NCI-H1105 (cell line): ENCODE measurements at regions not wholly inside any gene's neighbourhood (a gene's known extent, or its start where the extent isn't known, plus 50 kb on each side); places are given as distances from the start of the nearest gene placed in this dataset.
"Not testable (repeated sequence)": the region's sequence is repeated elsewhere in the genome, so short reads cannot be mapped to it uniquely, and the experiment has no call there.

ENCODE experiments used
- DNase-seq: peaks from one replicate; lab custom pipeline; 2025; lab: John Stamatoyannopoulos, UW

GRCh38 chr21:36247316-36248010 lies 72.5 kb upstream of the MORC3 start:
- DNase-seq: no peak

- no peak for DNase-seq
Observed at GRCh38 chr21:36249576-36250422, 70.2 kb upstream of the MORC3 start.

GRCh38 chr21:36250423-36251075 lies 69.4 kb upstream of the MORC3 start:
- DNase-seq: no peak

DNA sequence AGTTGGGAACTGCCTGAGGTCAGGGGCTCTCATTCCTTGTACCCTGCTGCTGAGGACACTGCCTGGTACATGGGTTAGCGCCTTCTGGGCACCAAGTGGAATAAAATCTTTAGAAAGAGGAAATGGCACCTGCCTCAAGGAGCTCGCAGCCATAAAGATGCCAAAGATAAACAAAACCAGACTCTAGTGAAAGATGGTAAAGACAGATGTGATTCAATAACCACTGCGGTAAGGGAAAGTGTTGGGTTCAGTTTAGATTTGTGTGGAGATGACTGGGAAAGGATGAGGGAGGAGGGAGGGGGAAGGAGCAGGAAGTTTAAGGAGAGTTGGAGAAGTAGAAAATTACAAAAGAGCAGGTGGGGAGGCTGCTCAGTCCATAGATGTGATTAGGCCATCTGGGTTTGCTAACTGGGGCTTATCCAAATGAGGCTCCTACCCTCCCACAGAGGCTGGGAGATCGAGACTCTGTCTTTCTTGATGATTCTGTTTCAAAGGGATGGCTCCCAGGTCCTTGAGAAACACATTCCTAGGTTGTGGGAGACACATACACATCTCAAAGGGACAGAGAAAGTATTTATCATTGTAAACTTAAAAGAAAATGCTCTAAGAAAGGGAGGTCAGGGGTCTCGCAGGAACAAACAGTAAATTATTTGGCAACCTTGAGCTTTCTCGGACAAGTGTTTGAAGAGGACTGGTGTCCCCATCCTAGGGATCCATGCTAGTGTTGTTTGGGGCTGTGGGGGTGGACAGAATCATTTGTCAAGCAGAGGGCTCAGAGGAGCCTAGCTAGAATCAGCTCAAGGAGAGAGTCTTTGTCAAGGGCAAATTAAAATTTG lies 65.7 kb upstream of the MORC3 start:
- DNase-seq: no peak

- no peak for DNase-seq
Observed at GRCh38 chr21:36255663-36256062, 64.3 kb upstream of the MORC3 start.

DNA sequence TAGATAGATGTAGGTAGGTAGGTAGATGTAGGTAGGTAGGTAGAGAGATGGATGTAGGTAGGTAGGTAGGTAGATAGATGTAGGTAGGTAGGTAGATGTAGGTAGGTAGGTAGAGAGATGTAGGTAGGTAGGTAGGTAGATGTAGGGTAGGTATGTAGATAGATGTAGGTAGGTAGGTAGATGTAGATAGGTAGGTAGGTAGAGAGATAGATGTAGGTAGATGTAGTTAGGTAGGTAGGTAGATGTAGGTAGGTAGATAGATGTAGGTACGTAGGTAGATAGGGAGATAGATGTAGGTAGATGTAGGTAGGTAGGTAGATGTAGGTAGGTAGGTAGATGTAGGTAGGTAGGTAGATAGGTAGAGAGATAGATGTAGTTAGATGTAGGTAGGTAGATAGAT lies 62.3 kb upstream of the MORC3 start:
- DNase-seq: no peak

DNA sequence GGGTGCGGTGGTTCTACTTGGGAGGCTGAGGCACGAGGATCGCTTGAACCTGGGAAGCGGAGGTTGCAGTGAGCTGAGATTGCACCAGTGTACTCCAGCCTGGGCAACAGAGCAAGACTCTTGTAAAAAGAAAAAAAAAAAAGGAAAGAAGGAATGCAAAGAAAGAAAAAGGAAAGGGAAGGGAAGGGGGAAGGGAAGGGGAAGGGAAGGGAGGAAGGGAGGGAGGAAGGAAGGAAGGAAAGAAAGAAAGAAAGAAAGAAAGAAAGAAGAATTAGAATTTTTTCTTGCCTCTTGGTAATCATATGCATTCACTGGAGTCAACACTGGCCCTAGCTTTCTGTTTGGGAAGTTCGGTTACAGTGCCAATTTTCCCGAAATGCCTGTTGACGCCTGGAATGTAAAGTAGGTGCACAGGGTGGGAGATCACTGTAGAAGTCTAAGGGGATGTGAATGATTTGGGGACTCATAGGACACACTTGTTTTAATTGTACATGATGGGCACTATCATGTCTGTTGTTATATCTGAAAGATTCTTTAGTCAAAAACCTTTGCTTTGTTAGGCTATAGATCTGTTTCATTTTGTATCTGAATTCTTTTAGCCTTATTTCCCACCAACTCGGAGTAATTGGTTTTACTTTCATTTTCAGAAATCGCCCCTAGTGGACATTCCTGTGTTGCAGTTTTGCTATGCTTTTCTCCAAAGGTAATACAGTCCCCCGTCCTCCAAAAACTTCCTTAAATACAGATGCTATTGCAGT lies 59.8 kb upstream of the MORC3 start:
- peak; percentile 17 for DNase-seq

DNA sequence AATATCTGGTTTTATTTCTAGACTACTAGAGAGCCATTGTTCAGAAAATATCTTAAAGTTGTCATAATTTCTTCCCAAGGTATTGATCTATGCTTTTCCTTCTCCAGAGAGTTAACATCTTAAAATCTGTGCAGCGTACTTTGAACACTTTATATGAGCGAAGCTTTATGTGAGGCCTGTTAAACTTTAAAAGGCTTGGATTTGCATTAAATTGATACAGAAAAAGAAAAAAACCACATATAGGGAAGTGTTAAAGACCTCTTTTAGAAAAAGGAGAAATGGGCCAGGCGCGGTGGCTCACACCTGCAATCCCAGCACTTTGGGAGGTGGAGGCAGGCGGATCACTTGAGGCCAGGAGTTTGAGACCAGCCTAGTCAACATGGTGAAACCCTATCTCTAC lies 59.2 kb upstream of the MORC3 start:
- DNase-seq: no peak

DNA sequence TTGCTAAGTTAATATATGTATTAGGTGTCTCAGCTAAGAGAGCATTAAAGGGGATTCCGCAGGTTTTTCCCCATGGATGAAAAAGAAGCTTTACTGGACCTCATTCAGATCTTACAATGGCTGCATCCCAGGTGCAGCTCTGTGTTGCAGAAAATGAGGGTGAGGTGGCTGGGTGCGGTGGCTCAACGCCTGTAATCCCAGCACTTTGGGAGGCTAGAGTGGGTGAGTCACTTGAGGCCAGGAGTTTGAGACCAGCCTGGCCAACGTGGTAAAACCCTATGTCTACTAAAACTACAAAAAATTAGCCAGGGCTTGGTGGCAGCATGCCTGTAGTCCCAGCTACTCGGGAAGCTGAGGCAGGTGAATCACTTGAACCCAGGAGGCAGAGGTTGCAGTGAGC lies 58.5 kb upstream of the MORC3 start:
- no peak for DNase-seq

DNA sequence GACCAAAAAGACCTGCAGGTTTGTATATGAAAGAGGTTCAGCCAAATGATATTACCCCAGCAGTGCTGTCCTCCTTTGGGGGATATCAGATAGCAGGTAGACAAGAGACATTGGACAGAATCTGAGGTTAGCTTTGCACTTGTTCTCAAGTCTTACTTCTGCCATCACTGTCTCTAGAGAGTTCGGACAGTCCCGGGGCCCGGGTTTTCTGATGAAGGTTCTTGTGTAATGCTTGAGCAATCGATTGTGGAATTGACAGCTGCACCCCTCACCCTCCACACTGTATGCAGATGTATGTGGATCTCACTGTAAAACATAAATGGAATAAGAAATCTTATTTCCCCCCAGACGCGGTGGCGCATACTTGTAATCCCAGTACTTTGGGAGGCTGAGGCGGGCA lies 56.2 kb upstream of the MORC3 start:
- no peak for DNase-seq

DNA sequence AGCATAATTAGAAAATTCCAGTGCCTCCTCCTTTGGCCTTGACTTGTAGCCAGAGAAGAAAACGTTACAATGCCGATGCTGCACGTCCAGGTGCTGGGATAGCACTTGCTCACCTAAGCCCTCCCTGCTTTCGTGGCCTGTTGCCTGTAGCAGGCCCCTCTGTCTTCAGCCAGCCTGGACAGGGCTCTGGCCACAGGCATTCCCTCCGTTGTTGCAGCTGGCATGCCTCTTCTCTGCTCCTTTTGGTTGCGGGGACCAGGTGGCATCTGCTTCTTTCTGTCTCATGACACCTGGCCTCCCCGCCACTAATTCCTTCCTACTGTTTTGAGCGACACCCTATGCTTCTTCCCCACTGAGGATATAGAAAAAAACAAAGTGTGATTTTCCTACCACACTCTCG lies 54.6 kb upstream of the MORC3 start:
- DNase-seq: no peak

DNA sequence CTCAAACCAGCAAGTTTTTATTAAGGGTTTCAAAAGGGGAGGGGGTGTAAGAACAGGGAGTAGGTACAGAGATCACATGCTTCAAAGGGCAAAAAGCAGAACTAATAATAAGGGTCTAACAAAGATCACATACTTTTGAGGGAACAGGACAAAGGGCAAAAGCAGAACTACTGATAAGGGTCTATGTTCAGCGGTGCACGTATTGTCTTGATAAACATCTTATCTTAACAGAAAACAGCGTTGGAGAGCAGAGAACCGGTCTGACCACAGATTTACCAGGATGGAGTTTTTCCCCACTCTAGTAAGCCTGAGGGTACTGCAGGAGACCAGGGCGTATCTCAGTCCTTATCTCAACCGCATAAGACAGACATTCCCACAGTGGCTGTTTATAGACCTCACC lies 52.2 kb upstream of the MORC3 start:
- DNase-seq: not testable (repeated sequence)

DNA sequence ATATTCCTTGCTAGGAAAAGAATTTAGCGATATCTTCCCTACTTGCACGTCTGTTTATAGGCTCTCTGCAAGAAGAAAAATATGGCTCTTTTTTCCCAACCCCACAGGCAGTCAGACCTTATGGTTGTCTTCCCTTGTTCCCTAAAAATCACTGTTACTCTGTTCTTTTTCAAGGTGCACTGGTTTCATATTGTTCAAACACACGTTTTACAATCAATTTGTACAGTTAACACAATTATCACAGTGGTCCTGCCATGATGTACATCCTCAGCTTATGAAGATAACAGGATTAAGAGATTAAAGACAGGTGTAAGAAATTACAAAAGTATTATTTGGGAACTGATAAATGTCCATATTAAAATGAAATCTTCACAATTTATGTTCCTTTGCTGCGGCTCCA lies 51.7 kb upstream of the MORC3 start:
- DNase-seq: not testable (repeated sequence)
